OCI-M1 (cell line): ENCODE measurements at regions not wholly inside any gene's neighbourhood (a gene's known extent, or its start where the extent isn't known, plus 50 kb on each side); places are given as distances from the start of the nearest gene placed in this dataset.

ENCODE experiments used
- DNase-seq: peaks from one replicate; lab custom pipeline; 2025; lab: John Stamatoyannopoulos, UW

GRCh38 chr16:79297805-79298204, 302.7 kb downstream of the MAF start:
- DNase-seq = no peak

- DNase-seq = no peak
Observed at GRCh38 chr16:79297296-79297695, 303.2 kb downstream of the MAF start.

GRCh38 chr16:79296491-79296890, 304.0 kb downstream of the MAF start:
- DNase-seq = no peak

- no peak for DNase-seq
Observed at GRCh38 chr16:79295746-79296145, 304.8 kb downstream of the MAF start.

GRCh38 chr16:79295162-79295561, 305.4 kb downstream of the MAF start:
- no peak for DNase-seq

- no peak for DNase-seq
Observed at GRCh38 chr16:79294568-79294967, 306.0 kb downstream of the MAF start.

GRCh38 chr16:79293836-79294460, 306.6 kb downstream of the MAF start:
- DNase-seq = no peak

- no peak for DNase-seq
Observed at GRCh38 chr16:79288066-79288465, 312.5 kb downstream of the MAF start.

GRCh38 chr16:79287424-79287917, 313.1 kb downstream of the MAF start:
- DNase-seq = no peak

GRCh38 chr16:79286646-79287423, 313.7 kb downstream of the MAF start:
- DNase-seq = no peak

GRCh38 chr16:79284766-79285165, 315.8 kb downstream of the MAF start:
- DNase-seq = no peak

- DNase-seq = no peak
Observed at GRCh38 chr16:79283578-79283977, 317.0 kb downstream of the MAF start.

GRCh38 chr16:79282806-79283205, 317.7 kb downstream of the MAF start:
- no peak for DNase-seq

- no peak for DNase-seq
Observed at GRCh38 chr16:79278506-79278905, 322.0 kb downstream of the MAF start.

- no peak for DNase-seq
Observed at GRCh38 chr16:79276501-79276900, 324.0 kb downstream of the MAF start.

GRCh38 chr16:79274264-79274663, 326.3 kb downstream of the MAF start:
- no peak for DNase-seq

- no peak for DNase-seq
Observed at GRCh38 chr16:79272141-79272577, 328.4 kb downstream of the MAF start.

- DNase-seq = no peak
Observed at GRCh38 chr16:79271583-79271982, 329.0 kb downstream of the MAF start.

- no peak for DNase-seq
Observed at GRCh38 chr16:79270011-79270410, 330.5 kb downstream of the MAF start.

GRCh38 chr16:79269211-79269863, 331.2 kb downstream of the MAF start:
- no peak for DNase-seq

- DNase-seq = no peak
Observed at GRCh38 chr16:79267781-79268180, 332.8 kb downstream of the MAF start.

- DNase-seq = no peak
Observed at GRCh38 chr16:79267146-79267545, 333.4 kb downstream of the MAF start.

GRCh38 chr16:79265701-79266100, 334.8 kb downstream of the MAF start:
- DNase-seq = no peak
